ENCODE measurements at regions not wholly inside any gene's neighbourhood (a gene's known extent, or its start where the extent isn't known, plus 50 kb on each side); places are given as distances from the start of the nearest gene placed in this dataset.

GRCh38 chr2:39948016-39948719 is 169.1 kb upstream of the THUMPD2 start:
- 81 to 94% methylated on average over 1 of the region's 1 CpG for WGBS, 2 donors
- Histone ChIP-seq H3K9ac (ENCODE audit: insufficient read depth in 1 of 2, low read length in 2 of 2) (no peak overlapping the region), H3K4me1 (ENCODE audit: control insufficient read depth in 5 of 5, insufficient read depth in 5 of 5, low read length in 5 of 5) (no peaks in the 10 kb centered on the region), H3K4me3 (no peak overlapping the region), H3K36me3 (ENCODE audit: control insufficient read depth in 4 of 4, insufficient read depth in 4 of 4, low read length in 4 of 4) (no peaks in the 10 kb centered on the region), H3K9me3 (ENCODE audit: control insufficient read depth in 4 of 4, insufficient read depth in 3 of 4, low read length in 3 of 4) (no peaks in the 10 kb centered on the region), H3K27ac (ENCODE audit: low read depth in 1 of 2, low read length in 1 of 2) (no peak overlapping the region), H3K27me3 (ENCODE audit: control insufficient read depth in 3 of 3, insufficient read depth in 3 of 3, low read length in 2 of 3) (no peaks in the 10 kb centered on the region)
- DNase-seq, result no peak
- ATAC-seq (ENCODE audit: insufficient read depth, low FRiP score), result no peak
- TF ChIP-seq, protein P1, sequence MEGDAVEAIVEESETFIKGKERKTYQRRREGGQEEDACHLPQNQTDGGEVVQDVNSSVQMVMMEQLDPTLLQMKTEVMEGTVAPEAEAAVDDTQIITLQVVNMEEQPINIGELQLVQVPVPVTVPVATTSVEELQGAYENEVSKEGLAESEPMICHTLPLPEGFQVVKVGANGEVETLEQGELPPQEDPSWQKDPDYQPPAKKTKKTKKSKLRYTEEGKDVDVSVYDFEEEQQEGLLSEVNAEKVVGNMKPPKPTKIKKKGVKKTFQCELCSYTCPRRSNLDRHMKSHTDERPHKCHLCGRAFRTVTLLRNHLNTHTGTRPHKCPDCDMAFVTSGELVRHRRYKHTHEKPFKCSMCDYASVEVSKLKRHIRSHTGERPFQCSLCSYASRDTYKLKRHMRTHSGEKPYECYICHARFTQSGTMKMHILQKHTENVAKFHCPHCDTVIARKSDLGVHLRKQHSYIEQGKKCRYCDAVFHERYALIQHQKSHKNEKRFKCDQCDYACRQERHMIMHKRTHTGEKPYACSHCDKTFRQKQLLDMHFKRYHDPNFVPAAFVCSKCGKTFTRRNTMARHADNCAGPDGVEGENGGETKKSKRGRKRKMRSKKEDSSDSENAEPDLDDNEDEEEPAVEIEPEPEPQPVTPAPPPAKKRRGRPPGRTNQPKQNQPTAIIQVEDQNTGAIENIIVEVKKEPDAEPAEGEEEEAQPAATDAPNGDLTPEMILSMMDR (IDR thresholded peaks at IDR 0.05; ENCODE audit: control extremely low read depth, extremely low read depth), result no peak

DNA sequence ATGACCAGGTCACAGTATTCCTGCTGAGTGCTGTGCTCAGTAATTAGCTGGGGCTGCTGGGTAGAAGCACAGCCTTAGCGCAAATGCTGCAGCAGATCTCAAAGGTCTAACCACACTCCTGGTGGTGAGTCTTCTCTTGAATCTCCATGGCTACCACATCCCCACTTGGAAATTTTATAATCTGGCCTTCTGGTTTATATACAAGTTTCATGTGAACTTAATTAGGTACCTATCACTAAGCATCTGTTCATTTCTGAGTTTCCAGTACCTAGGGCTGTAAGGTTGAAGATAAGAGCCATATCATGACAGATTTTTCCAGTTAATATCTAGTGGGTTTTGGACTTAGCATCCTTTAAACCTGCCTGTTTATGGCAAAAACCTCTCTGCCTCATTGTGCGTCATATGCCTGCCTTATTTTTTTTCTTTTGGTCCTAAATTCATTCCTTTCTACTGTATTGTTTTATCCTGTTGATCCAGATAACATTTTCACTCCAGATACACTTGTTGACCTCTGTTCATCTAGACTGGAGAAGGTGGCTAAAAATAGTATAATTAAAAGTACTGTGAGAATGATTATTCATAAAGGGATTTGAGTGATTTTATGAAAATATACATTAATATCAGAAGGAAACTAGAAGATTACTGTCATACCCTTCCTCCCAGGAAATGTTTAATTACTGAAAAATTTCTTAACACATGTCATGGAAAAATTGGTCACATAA is 168.4 kb upstream of the THUMPD2 start:
- Histone ChIP-seq H3K4me3 (no peak overlapping the region), H3K9ac (ENCODE audit: insufficient read depth in 1 of 2, low read length in 2 of 2) (no peak overlapping the region), H3K27me3 (ENCODE audit: control insufficient read depth in 3 of 3, insufficient read depth in 3 of 3, low read length in 2 of 3) (no peaks in the 10 kb centered on the region), H3K4me1 (ENCODE audit: control insufficient read depth in 5 of 5, insufficient read depth in 5 of 5, low read length in 5 of 5) (no peaks in the 10 kb centered on the region), H3K36me3 (ENCODE audit: control insufficient read depth in 4 of 4, insufficient read depth in 4 of 4, low read length in 4 of 4) (no peaks in the 10 kb centered on the region), H3K27ac (ENCODE audit: low read depth in 1 of 2, low read length in 1 of 2) (no peak overlapping the region), H3K9me3 (ENCODE audit: control insufficient read depth in 4 of 4, insufficient read depth in 3 of 4, low read length in 3 of 4) (no peaks in the 10 kb centered on the region)
- DNase-seq, result no peak
- ATAC-seq (ENCODE audit: insufficient read depth, low FRiP score), result no peak
- TF ChIP-seq, protein P1 (IDR thresholded peaks at IDR 0.05; ENCODE audit: control extremely low read depth, extremely low read depth), result no peak
- 93% methylated on average over 2 of the region's 2 CpGs for WGBS, 2 donors

DNA sequence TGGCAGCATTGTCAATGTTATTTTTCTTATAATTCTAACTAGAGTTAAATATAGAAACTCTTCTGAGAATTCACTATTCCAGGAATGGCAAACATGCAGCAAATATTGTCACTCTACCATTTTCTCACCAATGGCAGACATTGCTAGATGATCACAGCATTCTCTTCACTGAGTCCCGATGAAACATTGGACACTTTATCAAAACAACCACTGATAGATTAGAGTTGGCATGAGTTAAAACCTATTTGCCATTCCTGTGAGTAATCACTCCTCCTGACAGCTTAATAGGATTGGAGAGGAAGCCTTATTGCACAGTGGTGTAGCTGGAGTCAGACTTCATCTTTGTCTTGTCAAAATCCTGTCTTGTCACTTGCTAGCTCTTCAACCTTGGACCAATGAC is 163.9 kb upstream of the THUMPD2 start:
- TF ChIP-seq, protein P1 (IDR thresholded peaks at IDR 0.05; ENCODE audit: control extremely low read depth, extremely low read depth), result no peak
- Histone ChIP-seq H3K27ac (ENCODE audit: low read depth in 1 of 2, low read length in 1 of 2) (no peak overlapping the region), H3K36me3 (ENCODE audit: control insufficient read depth in 4 of 4, insufficient read depth in 4 of 4, low read length in 4 of 4) (no peaks in the 10 kb centered on the region), H3K9me3 (ENCODE audit: control insufficient read depth in 4 of 4, insufficient read depth in 3 of 4, low read length in 3 of 4) (no peaks in the 10 kb centered on the region), H3K4me1 (ENCODE audit: control insufficient read depth in 5 of 5, insufficient read depth in 5 of 5, low read length in 5 of 5) (no peaks in the 10 kb centered on the region), H3K4me3 (no peak overlapping the region), H3K27me3 (ENCODE audit: control insufficient read depth in 3 of 3, insufficient read depth in 3 of 3, low read length in 2 of 3) (no peaks in the 10 kb centered on the region), H3K9ac (ENCODE audit: insufficient read depth in 1 of 2, low read length in 2 of 2) (no peak overlapping the region)
- ATAC-seq (ENCODE audit: insufficient read depth, low FRiP score) (no peak), DNase-seq (no peak)
- 19 to 72% methylated on average over 1 of the region's 1 CpG for WGBS, 2 donors

All from lung (tissue), 11 donors.